GM23338 (cell line): ENCODE measurements at regions not wholly inside any gene's neighbourhood (a gene's known extent, or its start where the extent isn't known, plus 50 kb on each side); places are given as distances from the start of the nearest gene placed in this dataset.

Experiments
- ATAC-seq: fragments of 200-7000 bp; cut with Tn5 transposase; 3 replicates; pipeline ENCODE4 v1.9.1; 2020
- DNase-seq: peaks from one replicate; pipeline ENCODE4 v3.0.0-alpha.2; 2015; ENCODE audit warnings: low spot score
- H2AFZ ChIP-seq: fragments of 200-600 bp; sonication (generic); 2 replicates; pipeline ENCODE4 v1.8.0; 2016; ENCODE audit warnings: antibody characterized with exemption, mild to moderate bottlenecking, moderate library complexity
- H3F3A ChIP-seq: fragments of 200-600 bp; sonication (generic); replicated peaks from 2 replicates; pipeline ENCODE4 v1.8.0; 2017; ENCODE audit warnings: antibody characterized with exemption, mixed run types, low read depth
- H3K27ac ChIP-seq: fragments of 200-600 bp; sonication (generic); 2 replicates; pipeline ENCODE4 v1.6.1; 2016; ENCODE audit warnings: low read depth
- H3K27me3 ChIP-seq: fragments of 200-600 bp; sonication (generic); 2 replicates; pipeline ENCODE4 v1.8.0; 2016; ENCODE audit warnings: mild to moderate bottlenecking, mixed run types, moderate library complexity; ENCODE audit not compliant: insufficient read depth
- H3K36me3 ChIP-seq: fragments of 200-600 bp; sonication (generic); 2 replicates; pipeline ENCODE4 v1.8.0; 2016; ENCODE audit warnings: mild to moderate bottlenecking; ENCODE audit not compliant: insufficient read depth
- H3K4me1 ChIP-seq: fragments of 200-600 bp; sonication (generic); 2 replicates; pipeline ENCODE4 v1.8.0; 2016; ENCODE audit warnings: mild to moderate bottlenecking, moderate library complexity; ENCODE audit not compliant: insufficient read depth
- H3K4me2 ChIP-seq: fragments of 200-600 bp; sonication (generic); 2 replicates; pipeline ENCODE4 v1.7.1; 2017; ENCODE audit warnings: mixed run types
- H3K4me3 ChIP-seq: fragments of 200-600 bp; sonication (generic); 2 replicates; pipeline ENCODE4 v1.6.1; 2016; ENCODE audit warnings: mixed run types
- H3K79me2 ChIP-seq: fragments of 200-600 bp; sonication (generic); replicated peaks from 2 replicates; pipeline ENCODE4 v1.8.0; 2017; ENCODE audit warnings: mild to moderate bottlenecking; ENCODE audit not compliant: insufficient read depth
- H3K9me2 ChIP-seq: fragments of 200-600 bp; sonication (generic); 2 replicates; pipeline ENCODE4 v1.8.0; 2017; ENCODE audit not compliant: insufficient read depth
- H4K20me1 ChIP-seq: fragments of 200-600 bp; sonication (generic); replicated peaks from 2 replicates; pipeline ENCODE4 v1.8.0; 2017; ENCODE audit warnings: mild to moderate bottlenecking; ENCODE audit not compliant: insufficient read depth
- H3K27ac Mint-ChIP-seq: 2 replicates; pipeline ENCODE4 v1.8.0; 2020; ENCODE audit warnings: inconsistent platforms, mild to moderate bottlenecking, moderate library complexity, mixed read lengths
- H3K27me3 Mint-ChIP-seq: 3 replicates; pipeline ENCODE4 v1.8.0; 2022; ENCODE audit warnings: low read depth, mild to moderate bottlenecking, moderate library complexity, mixed read lengths, inconsistent platforms; ENCODE audit not compliant: insufficient read depth, poor library complexity
- H3K36me3 Mint-ChIP-seq: 3 replicates; pipeline ENCODE4 v1.8.0; 2021; ENCODE audit warnings: low read depth, mild to moderate bottlenecking, inconsistent platforms, moderate library complexity, mixed read lengths
- H3K4me1 Mint-ChIP-seq: 3 replicates; pipeline ENCODE4 v1.8.0; 2020; ENCODE audit warnings: mild to moderate bottlenecking, inconsistent platforms, mixed read lengths
- H3K4me3 Mint-ChIP-seq: 3 replicates; pipeline ENCODE4 v1.8.0; 2021; ENCODE audit warnings: moderate library complexity, mild to moderate bottlenecking, inconsistent platforms, mixed read lengths
- H3K9me3 Mint-ChIP-seq: 3 replicates; pipeline ENCODE4 v1.8.0; 2020; ENCODE audit warnings: moderate library complexity, mild to moderate bottlenecking, inconsistent platforms, mixed read lengths
- CREB1 ChIP-seq: fragments of 250-450 bp; sonication (Bioruptor Pico); IDR thresholded peaks from 2 replicates; pipeline ENCODE4 v1.5.0; 2020; ENCODE audit warnings: low read depth, mild to moderate bottlenecking, moderate library complexity
- EZH2 ChIP-seq: fragments of 200-600 bp; sonication (generic); IDR thresholded peaks from one replicate; pipeline ENCODE4 v1.8.0; 2017; ENCODE audit warnings: antibody characterized with exemption, mild to moderate bottlenecking, low read depth; ENCODE audit not compliant: unreplicated experiment
- EZH2phosphoT487 ChIP-seq: fragments of 200-600 bp; sonication (generic); IDR thresholded peaks from one replicate; pipeline ENCODE4 v1.8.1; 2018; ENCODE audit warnings: antibody characterized with exemption; ENCODE audit not compliant: unreplicated experiment
- JUNB ChIP-seq: IDR thresholded peaks from one replicate; pipeline ENCODE4 v1.6.1; 2016; ENCODE audit warnings: antibody characterized with exemption; ENCODE audit not compliant: unreplicated experiment
- NANOG ChIP-seq: IDR thresholded peaks from 2 replicates; pipeline ENCODE4 v1.6.1; 2016; ENCODE audit warnings: antibody characterized with exemption, borderline replicate concordance
- POLR2AphosphoS5 ChIP-seq: IDR thresholded peaks from 2 replicates; pipeline ENCODE4 v1.6.1; 2016; ENCODE audit warnings: antibody characterized with exemption, low read depth
- STAT1 ChIP-seq: IDR thresholded peaks from one replicate; pipeline ENCODE4 v1.6.1; 2016; ENCODE audit warnings: antibody characterized with exemption; ENCODE audit not compliant: unreplicated experiment
- ZNF114 ChIP-seq: fragments of 250-450 bp; sonication (Bioruptor Pico); IDR thresholded peaks from 2 replicates; pipeline ENCODE4 v1.5.0; 2020; ENCODE audit warnings: mild to moderate bottlenecking, moderate library complexity
- TF ChIP-seq, protein P1 (sequence below): IDR thresholded peaks from 2 replicates; pipeline ENCODE4 v1.6.1; 2016; ENCODE audit warnings: antibody characterized with exemption
- TF ChIP-seq, protein P2 (sequence below), 2 experiments: fragments of 200-600 bp in 1 of 2; sonication (generic) in 1 of 2; conservative IDR thresholded peaks; 2 replicates each; pipeline versions ENCODE4 v1.5.1 to v1.6.1; 2016 to 2017; ENCODE audit warnings: antibody characterized with exemption in 2 of 2, low read depth in 2 of 2, mild to moderate bottlenecking in 2 of 2, moderate library complexity in 1 of 2
- TF ChIP-seq, protein P3 (sequence below): fragments of 250-450 bp; sonication (Bioruptor Pico); IDR thresholded peaks from 2 replicates; pipeline ENCODE4 v1.5.0; 2020; ENCODE audit warnings: mild to moderate bottlenecking, moderate library complexity

DNA sequence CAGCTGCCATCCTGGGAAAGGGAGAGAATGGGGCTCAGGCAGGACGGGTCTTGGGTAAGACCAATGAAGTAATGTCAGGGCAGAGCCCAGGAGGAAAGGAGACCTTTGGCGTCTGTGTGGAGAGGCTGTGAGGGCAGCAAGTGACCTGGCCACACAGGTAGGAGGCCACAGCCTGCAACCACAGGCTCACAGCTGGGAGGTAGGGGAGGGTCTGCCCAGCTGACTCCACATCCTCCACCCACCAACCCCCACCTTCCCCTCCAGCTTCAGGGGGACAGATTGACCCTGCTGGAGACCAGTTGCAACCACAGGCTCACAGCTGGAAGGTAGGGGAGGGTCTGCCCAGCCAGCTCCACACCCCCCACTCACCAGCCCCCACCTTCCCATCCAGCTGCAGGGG, 262.2 kb upstream of the TCERG1L start (continued):
- TF ChIP-seq, protein P1, sequence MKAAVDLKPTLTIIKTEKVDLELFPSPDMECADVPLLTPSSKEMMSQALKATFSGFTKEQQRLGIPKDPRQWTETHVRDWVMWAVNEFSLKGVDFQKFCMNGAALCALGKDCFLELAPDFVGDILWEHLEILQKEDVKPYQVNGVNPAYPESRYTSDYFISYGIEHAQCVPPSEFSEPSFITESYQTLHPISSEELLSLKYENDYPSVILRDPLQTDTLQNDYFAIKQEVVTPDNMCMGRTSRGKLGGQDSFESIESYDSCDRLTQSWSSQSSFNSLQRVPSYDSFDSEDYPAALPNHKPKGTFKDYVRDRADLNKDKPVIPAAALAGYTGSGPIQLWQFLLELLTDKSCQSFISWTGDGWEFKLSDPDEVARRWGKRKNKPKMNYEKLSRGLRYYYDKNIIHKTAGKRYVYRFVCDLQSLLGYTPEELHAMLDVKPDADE, result no peak
- TF ChIP-seq CREB1 (no peak), JUNB (no peak), NANOG (no peak), EZH2 (no peak), STAT1 (no peak)

DNA sequence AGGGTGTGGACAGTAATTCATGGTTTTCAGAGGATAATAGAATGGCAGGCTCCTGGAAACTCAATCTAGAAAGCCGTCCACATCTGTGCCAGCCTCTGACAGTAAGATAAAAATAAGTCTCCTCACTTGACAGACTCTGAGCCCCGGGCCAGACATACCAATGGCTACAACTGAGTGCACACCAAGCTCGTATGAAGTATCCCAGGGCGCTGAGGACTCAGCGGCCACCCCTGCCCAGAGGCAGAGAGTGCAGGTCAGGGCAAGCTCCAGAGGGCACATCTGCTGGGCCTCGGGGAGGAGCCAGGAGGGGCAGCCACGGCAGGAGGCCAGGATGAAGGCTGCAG, 262.8 kb upstream of the TCERG1L start:
- no peaks in the 10 kb centered on the region for H3K4me1 ChIP-seq
- H4K20me1 ChIP-seq, result no peaks in the 10 kb centered on the region
- Mint-ChIP-seq H3K36me3 (peaks cover 3% of the 10 kb centered on the region; the same call in 1 of the 3 replicates), H3K9me3 (peaks cover 82% of the 10 kb centered on the region), H3K4me3 (no peak overlapping the region), H3K27me3 (peaks cover 17% of the 10 kb centered on the region), H3K4me1 (no peaks in the 10 kb centered on the region), H3K27ac (no peak overlapping the region)
- H3K27me3 ChIP-seq, result no peaks in the 10 kb centered on the region
- H3K36me3 ChIP-seq, result no peaks in the 10 kb centered on the region; the same call in 1 of the 2 replicates
- no peaks in the 10 kb centered on the region for H3K9me2 ChIP-seq
- TF ChIP-seq ZNF114 (CRISPR knock-in tag) (no peak), CREB1 (no peak), POLR2AphosphoS5 (no peak), EZH2phosphoT487 (no peak)
- H3K4me3 ChIP-seq, result no peak overlapping the region
- no peak overlapping the region for H3K27ac ChIP-seq
- no peak overlapping the region for H2AFZ ChIP-seq
- no peaks in the 10 kb centered on the region for H3F3A ChIP-seq
- H3K4me2 ChIP-seq, result no peak overlapping the region
- DNase-seq, result no peak
- no peaks in the 10 kb centered on the region for H3K79me2 ChIP-seq
- ATAC-seq, result no peak

DNA sequence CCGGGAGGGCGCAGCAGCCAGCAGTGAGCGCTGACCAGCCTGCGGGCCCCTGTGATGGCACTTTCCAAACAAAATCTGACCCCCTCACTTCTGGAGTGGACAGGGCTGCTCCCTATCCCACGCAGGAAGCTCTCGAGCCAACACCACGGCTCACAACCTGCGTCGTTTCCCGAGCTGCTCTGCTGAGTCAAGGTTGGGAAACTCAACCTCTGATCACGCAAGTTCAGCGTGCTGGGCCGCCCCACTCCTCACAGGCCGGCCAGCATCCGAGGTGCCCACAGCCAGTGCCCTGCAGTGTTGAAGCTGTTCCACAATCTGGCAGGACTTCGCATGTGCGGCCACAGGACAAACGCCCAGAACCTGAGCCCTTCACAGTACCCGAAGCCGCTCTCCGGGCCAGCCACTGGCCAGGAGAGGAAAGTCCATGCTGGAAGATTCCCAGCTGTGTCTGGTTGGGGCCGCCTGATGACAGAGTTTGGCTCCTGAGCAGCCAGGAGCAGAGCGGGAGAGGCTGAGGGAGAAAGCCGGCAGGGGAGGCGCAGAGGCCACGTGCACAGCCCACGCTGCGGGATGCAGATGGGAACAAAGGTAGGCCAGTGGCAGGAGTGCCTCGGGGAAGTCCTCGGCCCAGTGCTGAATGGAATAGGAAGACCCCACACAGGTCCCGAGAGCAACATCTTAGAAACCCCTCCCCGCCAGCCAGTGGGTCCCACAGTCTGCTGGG, 263.3 kb upstream of the TCERG1L start:
- Histone ChIP-seq H2AFZ (no peak overlapping the region), H3K9me2 (no peaks in the 10 kb centered on the region), H3K4me2 (no peak overlapping the region), H3K27me3 (no peaks in the 10 kb centered on the region), H4K20me1 (no peaks in the 10 kb centered on the region), H3F3A (no peaks in the 10 kb centered on the region), H3K4me3 (no peak overlapping the region), H3K79me2 (no peaks in the 10 kb centered on the region), H3K4me1 (no peaks in the 10 kb centered on the region), H3K36me3 (no peaks in the 10 kb centered on the region; the same call in 1 of the 2 replicates), H3K27ac (no peak overlapping the region)
- H3K4me3 Mint-ChIP-seq, result no peak overlapping the region
- peaks cover 82% of the 10 kb centered on the region for H3K9me3 Mint-ChIP-seq
- no peaks in the 10 kb centered on the region for H3K4me1 Mint-ChIP-seq
- peaks cover 3% of the 10 kb centered on the region; the same call in 1 of the 3 replicates for H3K36me3 Mint-ChIP-seq
- ATAC-seq (no peak), DNase-seq (no peak)
- H3K27me3 Mint-ChIP-seq, result peaks cover 17% of the 10 kb centered on the region
- no peak overlapping the region for H3K27ac Mint-ChIP-seq
- no peak for TF ChIP-seq EZH2phosphoT487
- TF ChIP-seq, protein P2, sequence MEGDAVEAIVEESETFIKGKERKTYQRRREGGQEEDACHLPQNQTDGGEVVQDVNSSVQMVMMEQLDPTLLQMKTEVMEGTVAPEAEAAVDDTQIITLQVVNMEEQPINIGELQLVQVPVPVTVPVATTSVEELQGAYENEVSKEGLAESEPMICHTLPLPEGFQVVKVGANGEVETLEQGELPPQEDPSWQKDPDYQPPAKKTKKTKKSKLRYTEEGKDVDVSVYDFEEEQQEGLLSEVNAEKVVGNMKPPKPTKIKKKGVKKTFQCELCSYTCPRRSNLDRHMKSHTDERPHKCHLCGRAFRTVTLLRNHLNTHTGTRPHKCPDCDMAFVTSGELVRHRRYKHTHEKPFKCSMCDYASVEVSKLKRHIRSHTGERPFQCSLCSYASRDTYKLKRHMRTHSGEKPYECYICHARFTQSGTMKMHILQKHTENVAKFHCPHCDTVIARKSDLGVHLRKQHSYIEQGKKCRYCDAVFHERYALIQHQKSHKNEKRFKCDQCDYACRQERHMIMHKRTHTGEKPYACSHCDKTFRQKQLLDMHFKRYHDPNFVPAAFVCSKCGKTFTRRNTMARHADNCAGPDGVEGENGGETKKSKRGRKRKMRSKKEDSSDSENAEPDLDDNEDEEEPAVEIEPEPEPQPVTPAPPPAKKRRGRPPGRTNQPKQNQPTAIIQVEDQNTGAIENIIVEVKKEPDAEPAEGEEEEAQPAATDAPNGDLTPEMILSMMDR (conservative IDR thresholded peaks at IDR 0.05; ENCODE audit: low read depth in 2 of 2), result no peak
- TF ChIP-seq, protein P3, sequence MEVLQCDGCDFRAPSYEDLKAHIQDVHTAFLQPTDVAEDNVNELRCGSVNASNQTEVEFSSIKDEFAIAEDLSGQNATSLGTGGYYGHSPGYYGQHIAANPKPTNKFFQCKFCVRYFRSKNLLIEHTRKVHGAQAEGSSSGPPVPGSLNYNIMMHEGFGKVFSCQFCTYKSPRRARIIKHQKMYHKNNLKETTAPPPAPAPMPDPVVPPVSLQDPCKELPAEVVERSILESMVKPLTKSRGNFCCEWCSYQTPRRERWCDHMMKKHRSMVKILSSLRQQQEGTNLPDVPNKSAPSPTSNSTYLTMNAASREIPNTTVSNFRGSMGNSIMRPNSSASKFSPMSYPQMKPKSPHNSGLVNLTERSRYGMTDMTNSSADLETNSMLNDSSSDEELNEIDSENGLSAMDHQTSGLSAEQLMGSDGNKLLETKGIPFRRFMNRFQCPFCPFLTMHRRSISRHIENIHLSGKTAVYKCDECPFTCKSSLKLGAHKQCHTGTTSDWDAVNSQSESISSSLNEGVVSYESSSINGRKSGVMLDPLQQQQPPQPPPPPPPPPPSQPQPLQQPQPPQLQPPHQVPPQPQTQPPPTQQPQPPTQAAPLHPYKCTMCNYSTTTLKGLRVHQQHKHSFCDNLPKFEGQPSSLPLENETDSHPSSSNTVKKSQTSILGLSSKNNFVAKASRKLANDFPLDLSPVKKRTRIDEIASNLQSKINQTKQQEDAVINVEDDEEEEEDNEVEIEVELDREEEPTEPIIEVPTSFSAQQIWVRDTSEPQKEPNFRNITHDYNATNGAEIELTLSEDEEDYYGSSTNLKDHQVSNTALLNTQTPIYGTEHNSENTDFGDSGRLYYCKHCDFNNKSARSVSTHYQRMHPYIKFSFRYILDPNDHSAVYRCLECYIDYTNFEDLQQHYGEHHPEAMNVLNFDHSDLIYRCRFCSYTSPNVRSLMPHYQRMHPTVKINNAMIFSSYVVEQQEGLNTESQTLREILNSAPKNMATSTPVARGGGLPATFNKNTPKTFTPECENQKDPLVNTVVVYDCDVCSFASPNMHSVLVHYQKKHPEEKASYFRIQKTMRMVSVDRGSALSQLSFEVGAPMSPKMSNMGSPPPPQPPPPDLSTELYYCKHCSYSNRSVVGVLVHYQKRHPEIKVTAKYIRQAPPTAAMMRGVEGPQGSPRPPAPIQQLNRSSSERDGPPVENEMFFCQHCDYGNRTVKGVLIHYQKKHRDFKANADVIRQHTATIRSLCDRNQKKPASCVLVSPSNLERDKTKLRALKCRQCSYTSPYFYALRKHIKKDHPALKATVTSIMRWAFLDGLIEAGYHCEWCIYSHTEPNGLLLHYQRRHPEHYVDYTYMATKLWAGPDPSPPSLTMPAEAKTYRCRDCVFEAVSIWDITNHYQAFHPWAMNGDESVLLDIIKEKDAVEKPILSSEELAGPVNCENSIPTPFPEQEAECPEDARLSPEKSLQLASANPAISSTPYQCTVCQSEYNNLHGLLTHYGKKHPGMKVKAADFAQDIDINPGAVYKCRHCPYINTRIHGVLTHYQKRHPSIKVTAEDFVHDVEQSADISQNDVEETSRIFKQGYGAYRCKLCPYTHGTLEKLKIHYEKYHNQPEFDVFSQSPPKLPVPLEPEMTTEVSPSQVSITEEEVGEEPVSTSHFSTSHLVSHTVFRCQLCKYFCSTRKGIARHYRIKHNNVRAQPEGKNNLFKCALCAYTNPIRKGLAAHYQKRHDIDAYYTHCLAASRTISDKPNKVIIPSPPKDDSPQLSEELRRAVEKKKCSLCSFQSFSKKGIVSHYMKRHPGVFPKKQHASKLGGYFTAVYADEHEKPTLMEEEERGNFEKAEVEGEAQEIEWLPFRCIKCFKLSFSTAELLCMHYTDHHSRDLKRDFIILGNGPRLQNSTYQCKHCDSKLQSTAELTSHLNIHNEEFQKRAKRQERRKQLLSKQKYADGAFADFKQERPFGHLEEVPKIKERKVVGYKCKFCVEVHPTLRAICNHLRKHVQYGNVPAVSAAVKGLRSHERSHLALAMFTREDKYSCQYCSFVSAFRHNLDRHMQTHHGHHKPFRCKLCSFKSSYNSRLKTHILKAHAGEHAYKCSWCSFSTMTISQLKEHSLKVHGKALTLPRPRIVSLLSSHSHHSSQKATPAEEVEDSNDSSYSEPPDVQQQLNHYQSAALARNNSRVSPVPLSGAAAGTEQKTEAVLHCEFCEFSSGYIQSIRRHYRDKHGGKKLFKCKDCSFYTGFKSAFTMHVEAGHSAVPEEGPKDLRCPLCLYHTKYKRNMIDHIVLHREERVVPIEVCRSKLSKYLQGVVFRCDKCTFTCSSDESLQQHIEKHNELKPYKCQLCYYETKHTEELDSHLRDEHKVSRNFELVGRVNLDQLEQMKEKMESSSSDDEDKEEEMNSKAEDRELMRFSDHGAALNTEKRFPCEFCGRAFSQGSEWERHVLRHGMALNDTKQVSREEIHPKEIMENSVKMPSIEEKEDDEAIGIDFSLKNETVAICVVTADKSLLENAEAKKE, result no peak
- TF ChIP-seq ZNF114 (CRISPR knock-in tag), result no peak
- no peak for TF ChIP-seq NANOG
- TF ChIP-seq JUNB, result no peak
- TF ChIP-seq STAT1, result no peak
